Common myeloid progenitor, CD34-positive (primary cell): ENCODE measurements at regions not wholly inside any gene's neighbourhood (a gene's known extent, or its start where the extent isn't known, plus 50 kb on each side); places are given as distances from the start of the nearest gene placed in this dataset.

Source experiments
- CTCF ChIA-PET: fragments of 350-600 bp; sonication (Branson Sonifier 250); formaldehyde crosslinking; loops from one replicate; lab custom pipeline; 2021; ENCODE audit warnings: antibody characterized with exemption; lab: Charles Lee
- POLR2A ChIA-PET: fragments of 350-600 bp; sonication (Branson Sonifier 250); formaldehyde crosslinking; loops from one replicate; lab custom pipeline; 2021; ENCODE audit warnings: antibody characterized with exemption; lab: Charles Lee
- DNase-seq, 3 donors: peaks; one replicate each; pipeline versions ENCODE4 v3.0.0 to v3.0.0-alpha.2; 2013
- H3K27ac ChIP-seq, 2 experiments: 1 replicate in 1 of 2; 2 replicates in 1 of 2; pipeline ENCODE4 v1.7.0; 2013; ENCODE audit warnings: inconsistent platforms in 2 of 2, low read length in 2 of 2, mild to moderate bottlenecking in 2 of 2, low read depth in 1 of 2, moderate library complexity in 1 of 2; ENCODE audit not compliant: severe bottlenecking in 2 of 2, insufficient read depth in 1 of 2, poor library complexity in 1 of 2
- H3K27me3 ChIP-seq, 5 experiments: replicated peaks in 2 of 5; 1 replicate in 3 of 5; 2 replicates in 2 of 5; pipeline versions ENCODE4 v1.6.1 to v1.7.0; 2013; ENCODE audit warnings: low read length in 4 of 5, mild to moderate bottlenecking in 2 of 5, moderate library complexity in 2 of 5, inconsistent platforms in 1 of 5; ENCODE audit not compliant: insufficient read depth in 5 of 5, control insufficient read depth in 4 of 5
- H3K36me3 ChIP-seq, 4 experiments: 1 replicate in 2 of 4; 2 replicates in 2 of 4; pipeline versions ENCODE4 v1.6.1 to v1.7.0; 2013; ENCODE audit warnings: low read length in 3 of 4, control low read depth in 1 of 4, mild to moderate bottlenecking in 1 of 4; ENCODE audit not compliant: control insufficient read depth in 4 of 4, insufficient read depth in 4 of 4
- H3K4me1 ChIP-seq, 4 experiments: 1 replicate in 3 of 4; 2 replicates in 1 of 4; pipeline versions ENCODE4 v1.6.1 to v1.7.1; 2013; ENCODE audit warnings: low read length in 3 of 4, mild to moderate bottlenecking in 3 of 4, control low read depth in 1 of 4, inconsistent platforms in 1 of 4, moderate library complexity in 1 of 4; ENCODE audit not compliant: control insufficient read depth in 4 of 4, insufficient read depth in 4 of 4; ENCODE audit errors: control extremely low read depth in 1 of 4
- H3K4me3 ChIP-seq, 7 experiments: 1 replicate in 4 of 7; 2 replicates in 3 of 7; pipeline versions ENCODE4 v1.5.1 to v1.7.0; 2013; ENCODE audit warnings: mild to moderate bottlenecking in 7 of 7, low read length in 6 of 7, moderate library complexity in 6 of 7, inconsistent platforms in 2 of 7, low read depth in 2 of 7, control low read depth in 1 of 7; ENCODE audit not compliant: insufficient read depth in 4 of 7, control insufficient read depth in 1 of 7; ENCODE audit errors: extremely low read depth in 1 of 7
- H3K9me3 ChIP-seq, 5 experiments: 1 replicate in 4 of 5; 2 replicates in 1 of 5; pipeline versions ENCODE4 v1.6.1 to v1.7.1; 2013; ENCODE audit warnings: low read length in 4 of 5, mild to moderate bottlenecking in 2 of 5, inconsistent platforms in 1 of 5, low read depth in 1 of 5, moderate library complexity in 1 of 5; ENCODE audit not compliant: control insufficient read depth in 4 of 5, insufficient read depth in 2 of 5; ENCODE audit errors: control extremely low read depth in 1 of 5
- whole genome bisulfite sequencing: methylation state at CpG from one replicate; pipeline ENCODE4 v1.1.5; 2013; ENCODE audit not compliant: insufficient coverage; 5-methylcytosine and 5-hydroxymethylcytosine counted together

DNA sequence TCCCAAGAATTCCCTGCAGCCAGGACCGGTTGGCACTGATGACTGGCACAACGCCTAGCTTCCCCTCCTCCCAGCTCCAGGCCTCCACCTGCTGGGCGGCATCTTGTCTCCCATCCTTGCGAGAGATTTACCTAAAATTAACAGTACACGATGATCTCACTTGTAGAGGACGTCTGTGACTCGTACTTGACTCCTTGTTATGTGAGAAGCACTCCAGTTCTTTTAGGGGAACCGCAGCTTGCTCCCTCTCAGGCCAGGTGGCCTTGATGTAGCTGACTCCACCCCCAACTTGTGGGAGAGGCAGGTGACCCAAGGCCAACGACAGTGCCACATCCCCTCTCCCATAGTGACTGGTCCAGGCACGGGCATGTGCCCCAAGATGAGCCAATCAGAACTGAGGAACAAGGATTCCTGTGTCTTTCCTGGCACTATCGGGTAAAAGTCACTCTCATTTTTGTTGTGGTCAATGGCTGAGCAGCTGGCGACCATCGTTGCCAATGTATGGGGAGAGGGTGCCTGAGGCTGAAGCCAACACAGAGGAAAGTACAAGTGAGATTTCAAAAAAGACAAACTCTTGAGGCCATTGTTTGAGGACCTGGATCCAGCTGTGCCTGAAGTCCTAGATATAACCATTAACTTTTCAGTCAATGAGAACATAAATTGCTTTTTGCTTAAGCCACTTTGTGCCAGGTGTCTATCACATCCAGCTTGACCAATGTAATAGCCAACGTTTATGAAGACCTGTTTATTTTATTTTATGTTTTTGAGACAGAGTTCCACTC lies 208.7 kb downstream of the RBM19 start:
- WGBS, result 75% methylated on average over 13 of the region's 14 CpGs
- Histone ChIP-seq H3K4me1 (no peaks in the 10 kb centered on the region), H3K27ac (no peak overlapping the region), H3K36me3 (no peaks in the 10 kb centered on the region), H3K27me3 (peaks cover 2 to 39% (median 7%) of the 10 kb centered on the region in 5 experiments), H3K4me3 (no peak overlapping the region), H3K9me3 (no peaks in the 10 kb centered on the region)
- ChIA-PET CTCF (no interaction called here), POLR2A (no interaction called here)
- DNase-seq, result no peak

DNA sequence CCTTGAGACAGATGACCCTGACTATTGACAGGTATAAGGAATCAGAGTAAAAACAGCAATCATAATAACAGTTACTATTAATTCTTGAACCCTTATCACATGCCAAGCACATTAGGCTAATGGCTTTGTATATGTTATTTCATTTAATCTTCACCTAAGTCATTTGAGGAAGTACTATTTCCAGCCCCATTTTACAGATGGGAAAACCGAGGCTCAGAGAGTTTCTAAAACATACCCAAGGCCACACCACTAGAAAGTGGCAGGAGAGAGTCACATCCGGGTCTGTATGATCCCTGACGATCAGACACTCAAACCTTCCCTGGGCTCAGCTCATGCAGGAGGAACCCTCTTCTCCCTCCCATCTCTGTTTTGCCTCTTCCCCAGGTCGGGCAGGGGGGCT lies 209.5 kb downstream of the RBM19 start:
- DNase-seq, result no peak
- 62% methylated on average over 1 of the region's 4 CpGs for WGBS
- no peaks in the 10 kb centered on the region for H3K36me3 ChIP-seq
- H3K9me3 ChIP-seq, result peaks cover 0 to 2% (median 0%) of the 10 kb centered on the region in 5 experiments
- H3K27me3 ChIP-seq, result peaks cover 2 to 36% (median 5%) of the 10 kb centered on the region in 5 experiments
- ChIA-PET CTCF (no interaction called here), POLR2A (no interaction called here)
- no peaks in the 10 kb centered on the region for H3K4me1 ChIP-seq
- no peak overlapping the region for H3K4me3 ChIP-seq
- no peak overlapping the region for H3K27ac ChIP-seq

DNA sequence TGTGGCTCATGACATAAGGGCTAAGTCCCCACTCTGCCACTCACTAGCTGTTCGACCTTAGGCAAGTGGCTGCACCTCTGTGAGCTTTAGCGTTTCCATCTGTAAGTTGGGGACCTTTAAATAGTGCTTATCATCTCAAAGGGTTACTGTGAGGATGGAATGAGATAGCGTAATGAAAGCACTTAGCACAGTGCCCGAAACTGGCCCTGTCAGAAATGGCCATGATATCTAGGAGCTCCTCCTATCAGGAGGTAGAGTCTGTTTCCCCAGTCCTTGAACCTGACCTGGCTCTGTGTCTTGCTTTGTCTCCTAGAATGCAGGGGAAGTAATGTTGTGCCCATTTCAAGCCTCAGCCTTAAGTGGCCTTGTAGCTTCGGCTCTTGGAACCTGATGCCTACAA lies 211.0 kb downstream of the RBM19 start:
- ChIA-PET POLR2A (no interaction called here), CTCF (no interaction called here)
- WGBS, result 93% methylated on average over 4 of the region's 5 CpGs
- H3K27me3 ChIP-seq, result peaks cover 0 to 28% (median 4%) of the 10 kb centered on the region in 5 experiments
- no peak for DNase-seq
- H3K36me3 ChIP-seq, result no peaks in the 10 kb centered on the region
- H3K4me1 ChIP-seq, result no peaks in the 10 kb centered on the region
- peaks cover 0 to 7% (median 0%) of the 10 kb centered on the region in 5 experiments for H3K9me3 ChIP-seq
- H3K27ac ChIP-seq, result no peak overlapping the region
- H3K4me3 ChIP-seq, result no peak overlapping the region

DNA sequence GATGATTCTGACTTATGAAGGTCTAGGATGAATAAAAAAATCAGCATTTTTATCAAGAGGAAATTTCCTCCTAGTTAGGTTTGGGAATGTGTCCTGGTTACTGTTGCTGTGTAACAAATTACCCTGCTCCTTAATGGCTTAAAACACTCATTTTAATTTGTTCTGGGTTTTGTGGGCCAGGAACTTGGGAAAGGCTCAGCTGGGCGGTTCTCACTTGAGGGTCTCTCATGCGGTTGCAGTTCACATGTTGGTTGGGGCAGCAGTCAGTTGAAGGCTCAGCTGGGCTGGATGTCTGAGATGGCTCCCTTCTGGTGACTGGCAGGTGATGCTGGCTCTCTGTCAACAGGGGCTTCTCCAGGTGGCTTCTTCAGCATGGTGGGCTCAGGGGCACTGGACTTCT lies 214.6 kb downstream of the RBM19 start:
- CTCF ChIA-PET, result no interaction called here
- Histone ChIP-seq H3K4me1 (no peaks in the 10 kb centered on the region), H3K27me3 (peaks cover 0 to 31% (median 5%) of the 10 kb centered on the region in 5 experiments), H3K4me3 (no peak overlapping the region), H3K9me3 (peaks cover 0 to 7% (median 0%) of the 10 kb centered on the region in 5 experiments), H3K27ac (no peak overlapping the region), H3K36me3 (no peaks in the 10 kb centered on the region)
- POLR2A ChIA-PET, result no interaction called here
- WGBS, result 100% methylated on average over 2 of the region's 2 CpGs
- no peak for DNase-seq

DNA sequence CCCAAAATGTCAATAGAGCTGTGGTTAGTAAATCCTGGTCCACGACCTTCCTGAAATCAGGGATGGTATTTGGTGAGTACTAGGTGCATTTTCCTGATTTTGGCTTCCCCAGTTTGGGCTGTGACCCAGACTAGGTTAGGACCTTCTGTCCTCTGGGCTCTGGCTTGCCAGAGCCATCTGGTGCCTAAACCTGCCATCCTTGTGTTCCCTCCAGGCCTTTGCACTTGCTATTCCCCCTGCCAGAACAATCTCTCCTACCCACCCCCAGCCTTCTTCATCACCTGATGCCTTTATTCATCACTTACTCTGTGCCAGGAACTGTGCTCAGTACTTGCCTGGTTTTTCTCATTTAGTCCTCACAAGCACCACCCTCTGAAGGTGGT lies 216.7 kb downstream of the RBM19 start:
- POLR2A ChIA-PET, result no interaction called here
- H3K4me1 ChIP-seq, result no peaks in the 10 kb centered on the region
- peaks cover 0 to 7% (median 0%) of the 10 kb centered on the region in 5 experiments for H3K9me3 ChIP-seq
- no peaks in the 10 kb centered on the region for H3K36me3 ChIP-seq
- no peak overlapping the region for H3K4me3 ChIP-seq
- no peak for DNase-seq
- H3K27me3 ChIP-seq, result peaks cover 0 to 39% (median 8%) of the 10 kb centered on the region in 5 experiments
- no peak overlapping the region for H3K27ac ChIP-seq
- CTCF ChIA-PET, result no interaction called here
- no CpG with 5 or more reads among the region's 1 CpG for WGBS

DNA sequence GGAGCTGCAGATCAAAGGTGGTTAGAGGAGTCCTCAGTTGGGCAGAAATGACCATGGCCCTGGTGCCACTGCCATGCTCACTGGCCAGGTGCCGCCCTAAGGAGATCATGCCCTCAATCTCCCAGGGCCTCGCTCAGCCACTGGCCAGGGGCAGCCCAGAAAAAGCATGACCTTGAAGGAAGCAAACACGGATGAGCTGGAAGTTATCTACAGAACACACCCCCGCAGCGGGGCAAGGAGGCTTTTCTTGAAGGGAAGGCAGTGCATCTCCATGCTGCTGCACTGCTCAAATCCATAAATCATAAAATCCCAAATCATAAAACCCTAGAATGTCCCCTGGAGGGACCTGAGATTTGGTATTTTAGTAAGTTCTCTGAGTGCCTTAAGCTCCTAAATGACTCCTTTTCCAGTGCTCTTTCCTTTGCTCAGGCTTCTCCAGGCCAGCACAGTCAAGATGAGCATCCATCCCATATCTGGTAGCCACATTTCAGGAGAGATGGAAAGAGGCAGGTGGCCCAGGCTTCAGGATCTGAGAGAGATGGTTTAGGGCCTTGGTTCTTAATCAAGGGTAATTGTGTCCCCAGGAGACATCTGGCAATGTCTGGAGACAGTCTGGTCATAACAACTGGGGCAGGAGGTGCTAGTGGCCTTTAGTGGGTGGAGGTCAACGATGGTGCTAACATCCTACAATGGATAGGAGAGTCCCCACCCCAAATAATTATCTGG lies 217.3 kb downstream of the RBM19 start:
- CTCF ChIA-PET, result no interaction called here
- H3K4me1 ChIP-seq, result no peaks in the 10 kb centered on the region
- POLR2A ChIA-PET, result no interaction called here
- no peak for DNase-seq
- H3K27me3 ChIP-seq, result peaks cover 0 to 39% (median 8%) of the 10 kb centered on the region in 5 experiments
- WGBS, result 98% methylated on average over 5 of the region's 6 CpGs
- H3K27ac ChIP-seq, result no peak overlapping the region
- no peaks in the 10 kb centered on the region for H3K36me3 ChIP-seq
- H3K9me3 ChIP-seq, result peaks cover 0 to 7% (median 0%) of the 10 kb centered on the region in 5 experiments
- no peak overlapping the region for H3K4me3 ChIP-seq

DNA sequence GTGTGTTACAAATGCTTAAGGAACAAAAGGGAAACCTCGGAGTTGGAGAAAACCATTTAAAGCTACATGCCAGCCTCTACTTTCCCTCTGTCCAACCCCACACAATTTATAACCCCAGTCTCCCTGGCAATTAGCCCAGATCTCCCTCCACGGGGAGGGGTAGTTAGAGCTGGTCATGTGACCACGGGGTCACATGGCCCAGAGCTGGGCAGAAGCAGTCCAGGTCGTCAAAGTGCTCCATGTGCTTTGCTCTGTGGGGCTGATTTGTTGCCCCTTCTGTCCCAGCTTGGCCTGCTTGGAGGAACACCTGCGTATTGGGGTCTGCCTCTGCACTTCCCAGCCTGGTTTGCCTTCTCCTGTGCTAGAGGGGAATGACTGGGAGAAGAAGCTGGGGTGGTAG lies 219.1 kb downstream of the RBM19 start:
- POLR2A ChIA-PET, result no interaction called here
- CTCF ChIA-PET, result no interaction called here
- Histone ChIP-seq H3K27me3 (peaks cover 0 to 39% (median 10%) of the 10 kb centered on the region in 5 experiments), H3K9me3 (peaks cover 0 to 7% (median 0%) of the 10 kb centered on the region in 5 experiments), H3K36me3 (no peaks in the 10 kb centered on the region), H3K4me3 (no peak overlapping the region), H3K27ac (no peak overlapping the region), H3K4me1 (no peaks in the 10 kb centered on the region)
- WGBS, result 44% methylated on average over 4 of the region's 5 CpGs
- no peak for DNase-seq
